ENCODE measurements at regions not wholly inside any gene's neighbourhood (a gene's known extent, or its start where the extent isn't known, plus 50 kb on each side); places are given as distances from the start of the nearest gene placed in this dataset.

DNA sequence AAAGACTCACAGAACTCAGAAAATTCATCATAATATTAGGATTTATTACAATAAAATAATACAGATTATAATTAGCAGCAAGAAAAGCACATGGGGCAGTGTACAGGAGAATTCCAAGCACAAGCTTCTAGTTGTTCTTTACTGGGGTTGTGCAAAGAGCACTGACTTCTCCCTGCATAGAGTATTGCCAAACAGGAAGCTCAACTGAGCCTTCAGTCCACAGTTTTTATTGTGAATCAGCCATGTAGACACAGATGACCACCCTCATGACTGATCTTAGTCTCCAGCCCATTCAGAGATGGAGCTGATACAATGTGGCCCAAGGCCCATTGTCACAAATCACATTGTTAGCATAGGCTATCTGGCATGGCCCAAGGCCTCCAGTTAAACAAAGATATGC is 798.9 kb downstream of the KCNA4 start:
- TF ChIP-seq, protein P1, sequence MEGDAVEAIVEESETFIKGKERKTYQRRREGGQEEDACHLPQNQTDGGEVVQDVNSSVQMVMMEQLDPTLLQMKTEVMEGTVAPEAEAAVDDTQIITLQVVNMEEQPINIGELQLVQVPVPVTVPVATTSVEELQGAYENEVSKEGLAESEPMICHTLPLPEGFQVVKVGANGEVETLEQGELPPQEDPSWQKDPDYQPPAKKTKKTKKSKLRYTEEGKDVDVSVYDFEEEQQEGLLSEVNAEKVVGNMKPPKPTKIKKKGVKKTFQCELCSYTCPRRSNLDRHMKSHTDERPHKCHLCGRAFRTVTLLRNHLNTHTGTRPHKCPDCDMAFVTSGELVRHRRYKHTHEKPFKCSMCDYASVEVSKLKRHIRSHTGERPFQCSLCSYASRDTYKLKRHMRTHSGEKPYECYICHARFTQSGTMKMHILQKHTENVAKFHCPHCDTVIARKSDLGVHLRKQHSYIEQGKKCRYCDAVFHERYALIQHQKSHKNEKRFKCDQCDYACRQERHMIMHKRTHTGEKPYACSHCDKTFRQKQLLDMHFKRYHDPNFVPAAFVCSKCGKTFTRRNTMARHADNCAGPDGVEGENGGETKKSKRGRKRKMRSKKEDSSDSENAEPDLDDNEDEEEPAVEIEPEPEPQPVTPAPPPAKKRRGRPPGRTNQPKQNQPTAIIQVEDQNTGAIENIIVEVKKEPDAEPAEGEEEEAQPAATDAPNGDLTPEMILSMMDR (conservative IDR thresholded peaks at IDR 0.05; ENCODE audit: low read depth, low read length) = no peak
- H3K4me3 ChIP-seq (ENCODE audit: low read depth, low read length) = no peak overlapping the region

DNA sequence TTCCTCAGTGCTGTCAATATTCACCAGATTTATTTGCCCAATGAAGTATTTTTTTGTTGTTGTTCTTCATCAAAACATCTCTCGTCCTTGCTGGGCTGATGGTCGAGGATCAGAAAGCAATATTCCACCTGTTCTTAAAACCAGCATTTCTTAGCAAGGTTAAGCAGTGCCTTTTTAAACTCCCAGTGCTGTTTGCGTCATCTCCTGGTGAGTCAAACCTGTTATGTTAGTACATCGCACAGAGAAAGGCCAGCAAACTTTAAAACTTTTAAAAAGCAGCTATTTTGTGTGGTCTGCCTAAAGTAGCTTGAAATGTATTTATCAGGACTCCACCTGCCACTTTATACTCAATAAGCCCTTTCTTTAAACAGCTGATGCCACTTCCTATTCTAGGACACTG is 802.0 kb downstream of the KCNA4 start:
- TF ChIP-seq, protein P1 (conservative IDR thresholded peaks at IDR 0.05; ENCODE audit: low read depth, low read length) = no peak

More for the DNA sequence above, 798.9 kb downstream of the KCNA4 start:
- peak; percentile 45 for DNase-seq (ENCODE audit: low read depth)

GRCh38 chr11:29211202-29211601 is 805.6 kb downstream of the KCNA4 start:
- no peak for DNase-seq (ENCODE audit: low read depth)
- TF ChIP-seq, protein P1 (conservative IDR thresholded peaks at IDR 0.05; ENCODE audit: low read depth, low read length) = no peak
- no peak overlapping the region for H3K4me3 ChIP-seq (ENCODE audit: low read depth, low read length)

More for the DNA sequence above, 802.0 kb downstream of the KCNA4 start:
- no peak overlapping the region for H3K4me3 ChIP-seq (ENCODE audit: low read depth, low read length)
- DNase-seq (ENCODE audit: low read depth) = peak; percentile 58

DNA sequence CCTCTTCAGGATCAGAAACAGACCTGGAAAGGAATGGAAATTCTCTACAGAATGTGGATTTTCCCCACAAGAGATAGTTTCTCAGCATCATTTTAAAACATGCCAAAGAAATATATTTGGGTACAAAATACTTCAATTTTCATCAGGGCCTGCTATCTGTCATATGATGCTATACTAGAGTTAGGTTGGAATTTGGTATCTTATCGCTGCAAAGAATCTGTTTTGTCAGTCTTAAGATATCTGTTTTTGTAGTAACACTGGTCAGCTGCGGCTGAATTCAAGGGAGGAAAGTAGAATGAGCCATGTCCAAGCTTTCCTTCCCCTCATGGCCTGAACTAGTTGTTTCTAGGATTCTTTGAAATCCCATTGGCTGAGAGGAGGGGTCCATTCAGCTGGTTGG is 806.4 kb downstream of the KCNA4 start:
- DNase-seq (ENCODE audit: low read depth) = no peak
- H3K4me3 ChIP-seq (ENCODE audit: low read depth, low read length) = no peak overlapping the region
- TF ChIP-seq, protein P1 (conservative IDR thresholded peaks at IDR 0.05; ENCODE audit: low read depth, low read length) = no peak

DNA sequence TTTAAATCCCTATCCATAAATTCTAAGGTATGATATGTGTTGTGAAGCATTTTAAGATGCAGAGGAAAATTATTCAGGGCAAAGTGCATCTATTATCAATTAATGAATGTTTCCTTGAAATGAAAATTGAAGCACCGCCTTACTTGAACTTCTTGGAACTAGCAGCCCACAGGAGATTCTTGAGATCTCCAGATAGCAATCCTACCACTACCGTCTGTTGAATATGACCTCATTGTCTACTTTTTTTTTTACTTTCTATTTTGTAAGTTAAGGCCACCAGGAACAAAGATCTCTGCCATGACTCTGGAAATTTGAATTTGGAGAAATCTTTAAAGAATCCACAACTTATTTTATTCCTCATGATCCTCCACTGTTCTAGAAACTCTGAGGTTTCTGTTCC is 808.7 kb downstream of the KCNA4 start:
- DNase-seq (ENCODE audit: low read depth) = peak; percentile 41
- no peak overlapping the region for H3K4me3 ChIP-seq (ENCODE audit: low read depth, low read length)
- TF ChIP-seq, protein P1 (conservative IDR thresholded peaks at IDR 0.05; ENCODE audit: low read depth, low read length) = no peak

DNA sequence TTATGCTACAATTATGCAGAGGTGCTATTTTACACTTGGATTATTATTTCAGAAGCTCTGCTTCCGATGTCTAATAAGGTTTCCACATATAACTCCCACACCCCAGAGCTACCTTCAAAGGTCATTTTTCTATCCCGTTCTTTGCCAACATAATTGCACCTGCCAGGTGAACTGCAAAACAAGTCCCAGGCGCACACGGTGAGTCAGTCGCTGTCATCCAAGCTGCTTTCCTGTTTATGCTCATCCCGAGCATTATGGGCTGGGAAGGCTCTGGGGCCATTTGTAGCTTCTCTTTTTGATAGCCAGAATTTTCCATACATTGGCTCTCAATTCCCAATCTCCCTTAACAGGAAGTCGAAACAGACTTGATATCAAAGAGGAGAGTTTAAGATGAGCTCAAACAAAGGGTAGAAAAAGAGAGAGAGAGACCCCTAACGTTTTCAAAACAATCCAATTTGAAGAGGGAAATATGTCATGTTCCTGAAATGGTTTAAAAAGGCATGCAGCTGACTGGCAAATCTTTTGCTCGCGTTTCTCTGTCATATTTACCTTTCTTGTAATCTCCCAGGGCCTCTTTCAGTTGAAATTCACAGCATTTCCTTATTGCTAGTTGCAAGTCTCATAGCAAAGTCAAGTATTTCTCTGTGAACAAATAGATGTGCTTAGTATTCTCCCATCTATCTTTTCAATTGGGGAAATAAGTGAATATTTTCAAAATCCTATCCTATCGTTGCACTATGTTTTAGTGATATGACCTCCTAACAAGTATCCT is 815.9 kb downstream of the KCNA4 start:
- TF ChIP-seq, protein P1 (conservative IDR thresholded peaks at IDR 0.05; ENCODE audit: low read depth, low read length) = no peak
- no peak for DNase-seq (ENCODE audit: low read depth)
- H3K4me3 ChIP-seq (ENCODE audit: low read depth, low read length) = no peak overlapping the region

DNA sequence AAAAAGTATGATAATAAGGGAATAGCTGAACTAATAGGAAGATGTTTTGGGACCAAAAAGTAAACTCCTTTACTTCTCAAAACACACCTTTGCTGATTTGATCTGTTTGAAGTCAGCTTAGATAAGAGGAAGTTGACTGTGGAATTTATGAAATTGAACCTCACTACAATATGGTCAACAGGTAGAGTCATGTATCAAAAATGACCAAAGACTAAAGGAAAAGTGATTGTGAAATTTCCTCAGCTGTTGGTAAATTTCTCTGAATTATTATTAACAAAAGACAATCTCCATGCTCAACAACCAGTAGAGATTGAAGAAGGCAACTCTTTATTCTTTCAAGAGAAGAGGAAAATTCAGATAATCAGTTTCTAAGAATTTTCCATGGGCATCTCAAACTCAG is 826.5 kb downstream of the KCNA4 start:
- TF ChIP-seq, protein P1 (conservative IDR thresholded peaks at IDR 0.05; ENCODE audit: low read depth, low read length) = no peak
- H3K4me3 ChIP-seq (ENCODE audit: low read depth, low read length) = no peak overlapping the region
- DNase-seq (ENCODE audit: low read depth) = no peak

All from choroid plexus epithelial cell (primary cell).